Fibroblast of the conjunctiva (primary cell): ENCODE measurements at regions not wholly inside any gene's neighbourhood (a gene's known extent, or its start where the extent isn't known, plus 50 kb on each side); places are given as distances from the start of the nearest gene placed in this dataset.

ENCODE experiments used
- DNase-seq: peaks from one replicate; pipeline ENCODE4 v3.0.0-alpha.2; 2010; ENCODE audit warnings: low read depth

DNA sequence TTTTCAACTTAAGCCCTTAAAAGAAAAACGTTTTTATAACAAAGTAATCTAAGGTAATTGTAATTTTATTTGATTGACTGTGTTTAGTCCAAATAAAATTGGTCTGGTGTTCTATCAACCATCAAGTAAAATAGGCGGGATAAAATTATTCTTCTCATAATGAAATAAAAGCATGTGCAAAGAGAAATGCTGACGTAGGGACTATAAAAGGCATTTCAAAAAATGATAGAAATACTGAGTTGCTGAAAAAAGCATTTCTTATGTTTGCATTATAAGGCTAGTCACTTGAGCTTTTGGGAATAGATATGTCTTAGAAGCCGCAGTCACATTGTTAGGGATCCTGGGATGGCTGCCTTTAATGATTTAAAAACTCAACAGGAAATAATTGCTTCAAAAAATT, 608.0 kb upstream of the JAG1 start:
- DNase-seq: no peak

DNA sequence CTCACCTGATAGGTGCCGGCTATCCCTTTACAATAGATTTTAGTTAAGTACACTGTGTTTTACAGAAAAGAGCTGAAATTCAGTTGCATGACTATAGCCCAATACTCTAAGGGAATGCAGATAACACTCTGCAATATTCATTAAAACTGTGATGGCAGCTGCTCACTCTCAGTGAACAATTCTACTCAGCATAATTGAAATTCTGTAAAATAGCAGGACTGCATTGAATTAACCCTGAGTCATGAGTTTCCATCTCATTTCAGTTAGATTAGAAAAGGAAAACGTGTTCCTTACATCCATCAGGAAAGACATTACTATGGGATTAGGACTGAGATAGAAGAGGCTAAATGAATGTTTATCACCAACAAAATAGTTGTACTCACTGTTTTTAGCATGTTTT, 613.3 kb upstream of the JAG1 start:
- DNase-seq: no peak

DNA sequence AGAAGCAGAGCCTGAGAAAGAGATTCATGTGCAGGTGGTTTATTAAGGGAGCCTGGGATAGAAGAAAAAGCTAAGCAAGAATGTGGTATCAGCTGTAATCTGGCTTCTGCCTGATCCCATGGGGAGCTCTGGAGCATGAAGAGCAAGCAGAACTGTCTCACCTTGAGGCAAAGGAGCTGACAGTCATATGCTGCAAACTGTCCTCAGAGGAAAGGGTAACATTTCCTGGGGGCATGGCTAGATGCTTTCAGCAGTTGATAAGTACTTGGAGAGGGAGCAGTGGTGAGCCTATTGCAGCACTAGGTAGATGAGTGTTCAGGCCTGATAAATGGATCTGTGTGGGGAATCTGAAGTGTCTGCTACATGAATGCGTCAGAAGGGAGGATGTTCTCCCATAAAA, 621.5 kb upstream of the BTBD3 start:
- DNase-seq: no peak

DNA sequence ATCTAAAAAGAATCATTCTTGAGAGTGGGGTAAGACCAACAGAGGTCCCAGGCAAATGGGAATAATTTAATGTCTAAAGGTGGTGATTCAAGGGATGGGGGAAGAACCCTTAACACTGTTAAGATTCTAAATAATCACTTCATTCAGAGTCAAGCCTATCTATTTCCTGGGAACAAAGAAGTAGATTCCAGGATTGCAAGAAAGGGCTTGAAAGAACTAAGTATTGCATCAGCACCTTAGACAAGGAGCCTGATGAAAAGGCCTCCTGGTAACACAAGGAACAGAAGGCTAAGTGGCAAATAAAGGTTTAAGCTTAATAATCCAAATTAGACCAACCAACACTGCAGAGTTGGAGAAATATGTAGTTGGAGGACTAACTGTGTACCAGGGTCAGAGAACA, 620.7 kb upstream of the BTBD3 start:
- no peak for DNase-seq

DNA sequence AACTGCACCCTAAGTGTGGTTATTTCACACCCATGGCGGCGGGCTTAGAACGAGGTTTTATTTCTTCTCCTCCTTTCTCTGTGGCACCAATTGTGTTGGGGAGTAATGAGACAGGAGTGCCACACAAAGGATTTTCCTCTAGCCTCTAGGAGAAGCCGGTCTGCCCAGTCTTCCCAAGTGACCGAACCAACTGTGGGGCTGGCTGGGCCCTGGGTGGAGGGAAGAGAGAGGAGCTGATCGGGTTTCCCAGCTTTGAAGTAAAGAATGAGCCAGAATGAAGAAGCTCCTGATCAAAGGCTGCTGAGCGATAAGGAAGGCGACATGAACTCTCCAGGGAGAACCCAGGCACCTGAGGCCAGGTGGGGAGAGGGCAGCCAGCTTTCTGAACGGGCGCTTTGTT, 616.0 kb upstream of the BTBD3 start:
- no peak for DNase-seq

DNA sequence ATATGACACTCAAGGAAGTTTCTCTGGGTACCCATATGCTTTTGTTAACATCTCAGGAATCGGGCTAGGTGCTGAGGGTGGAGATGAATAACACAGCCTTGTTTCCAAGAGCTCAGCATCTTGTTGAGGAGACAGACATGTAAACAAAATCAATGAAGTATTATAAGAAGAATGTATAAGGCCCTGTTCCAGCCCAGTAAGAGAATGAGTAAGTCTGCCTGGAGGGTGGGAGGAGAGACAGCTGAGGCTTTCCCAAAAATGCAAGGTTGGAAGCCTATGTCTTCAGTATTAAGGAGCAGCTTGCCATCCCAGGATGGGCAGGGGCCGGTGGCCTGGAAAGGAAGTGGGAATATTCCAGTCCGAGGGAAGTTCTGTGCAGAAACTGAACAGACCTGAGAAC, 615.3 kb upstream of the BTBD3 start:
- no peak for DNase-seq

DNA sequence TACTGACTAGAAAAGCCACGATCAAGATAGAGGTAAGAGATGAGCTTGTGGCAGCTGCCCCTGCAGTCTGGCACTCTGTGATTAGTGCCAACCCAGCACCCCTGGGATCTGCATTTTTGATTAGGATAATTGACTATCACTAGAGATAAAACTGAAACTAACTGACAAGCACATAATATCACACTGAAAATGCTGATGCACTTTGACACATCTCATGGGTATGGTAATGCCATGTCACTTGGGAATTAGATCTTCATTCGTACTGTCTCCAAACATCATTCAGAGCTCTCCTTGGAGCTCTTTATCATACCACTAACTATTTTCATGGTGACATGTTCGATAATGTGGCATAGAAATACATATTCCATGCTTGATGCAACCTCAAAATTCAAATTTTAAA, 612.9 kb upstream of the BTBD3 start:
- no peak for DNase-seq

DNA sequence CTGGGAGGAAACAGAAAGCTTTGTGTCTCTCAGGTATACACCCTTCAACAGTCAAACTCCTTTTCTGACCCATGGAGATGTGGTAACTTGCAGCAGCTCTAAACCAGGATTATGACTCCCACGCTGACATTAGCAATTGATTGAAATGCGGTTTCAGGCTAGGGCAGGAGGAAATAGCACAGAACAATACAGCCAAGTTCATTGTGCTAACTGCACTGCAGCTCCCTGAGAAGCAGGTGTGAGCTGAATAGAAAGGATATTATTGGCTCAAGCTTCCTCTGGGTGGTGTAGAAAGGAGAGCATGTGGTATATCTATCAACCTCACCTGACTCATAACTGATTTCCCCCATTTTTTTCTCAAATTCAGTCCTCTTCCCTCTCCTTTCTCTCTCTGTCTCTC, 612.3 kb upstream of the BTBD3 start:
- no peak for DNase-seq

DNA sequence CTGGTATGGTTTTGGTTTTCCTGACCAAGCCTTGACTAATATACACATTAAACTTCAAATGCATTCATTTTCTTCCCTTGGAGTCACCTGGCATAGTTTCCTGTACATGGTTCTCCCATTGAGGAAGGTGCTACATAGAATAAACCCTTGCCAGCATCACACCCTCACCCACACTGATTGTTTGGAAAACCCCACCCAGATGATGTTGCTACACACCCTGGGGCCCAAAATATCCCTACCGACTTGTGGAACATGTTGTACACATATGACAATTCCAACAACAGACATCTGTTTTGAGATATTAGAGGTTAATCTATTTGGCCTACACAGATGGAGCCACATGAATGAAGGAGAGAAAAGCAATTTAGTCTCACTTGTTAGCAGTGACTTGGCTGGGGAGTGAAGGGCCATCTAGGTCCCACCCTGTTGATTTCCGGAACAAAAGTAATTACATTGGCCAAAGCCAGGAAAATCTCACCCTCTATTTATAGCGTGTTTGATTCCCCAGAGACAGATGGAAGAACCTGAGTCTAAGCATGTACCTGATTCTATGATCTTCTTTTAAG, 606.0 kb upstream of the BTBD3 start:
- DNase-seq: no peak

DNA sequence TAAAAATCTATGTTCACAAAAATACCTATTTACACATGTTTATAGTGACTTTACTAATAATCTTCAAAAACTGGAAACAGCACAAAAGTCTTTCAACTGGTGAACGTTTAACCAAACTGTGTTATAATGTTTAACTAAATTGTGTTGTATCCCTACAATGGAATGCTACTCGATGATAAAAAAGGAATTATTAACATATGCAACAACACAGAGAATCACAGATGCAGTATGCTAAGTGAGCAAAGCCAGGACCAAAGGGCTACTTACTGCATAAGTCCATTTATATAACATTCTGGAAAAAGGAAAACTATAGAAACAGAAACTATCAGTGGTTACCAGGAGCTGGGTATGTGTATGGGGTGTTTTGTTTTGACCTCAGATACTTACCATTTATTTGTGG, 602.2 kb upstream of the BTBD3 start:
- DNase-seq: no peak

DNA sequence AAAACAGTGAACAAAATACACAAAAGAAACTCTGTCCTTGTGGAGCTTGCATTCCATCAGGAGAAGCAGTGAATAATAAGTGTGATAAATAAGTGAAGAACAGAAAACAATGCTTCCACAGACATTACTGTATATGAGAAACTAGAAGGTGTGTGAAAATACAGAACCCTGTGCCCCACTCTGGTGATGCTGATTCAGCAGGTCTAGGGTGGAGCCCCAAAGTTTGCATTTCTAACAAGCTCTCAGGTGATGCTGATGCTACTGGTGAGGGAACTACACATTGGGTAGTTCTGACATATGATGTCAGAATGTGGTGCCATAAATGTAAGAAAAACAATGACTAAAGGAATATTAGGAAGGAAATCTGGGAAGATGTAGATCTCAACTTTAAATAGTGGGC, 601.4 kb upstream of the BTBD3 start:
- DNase-seq: no peak

DNA sequence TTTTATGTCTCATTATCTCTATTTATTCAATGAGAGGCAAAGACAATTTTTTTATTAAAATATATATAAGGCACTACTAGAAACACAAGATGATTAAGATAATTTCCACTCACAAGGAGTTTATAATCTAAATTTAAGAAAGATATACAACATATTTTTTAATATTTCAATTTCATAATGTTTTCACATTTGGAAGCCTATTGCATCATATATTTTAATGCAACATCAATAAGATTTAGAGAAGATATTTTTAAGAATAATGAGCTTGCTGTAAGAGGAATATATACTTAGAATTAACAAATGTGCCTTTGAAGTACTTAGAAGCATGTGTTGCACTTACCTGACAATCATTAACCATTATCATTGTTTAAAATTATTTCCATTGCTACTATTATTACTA, 597.7 kb upstream of the BTBD3 start:
- no peak for DNase-seq

DNA sequence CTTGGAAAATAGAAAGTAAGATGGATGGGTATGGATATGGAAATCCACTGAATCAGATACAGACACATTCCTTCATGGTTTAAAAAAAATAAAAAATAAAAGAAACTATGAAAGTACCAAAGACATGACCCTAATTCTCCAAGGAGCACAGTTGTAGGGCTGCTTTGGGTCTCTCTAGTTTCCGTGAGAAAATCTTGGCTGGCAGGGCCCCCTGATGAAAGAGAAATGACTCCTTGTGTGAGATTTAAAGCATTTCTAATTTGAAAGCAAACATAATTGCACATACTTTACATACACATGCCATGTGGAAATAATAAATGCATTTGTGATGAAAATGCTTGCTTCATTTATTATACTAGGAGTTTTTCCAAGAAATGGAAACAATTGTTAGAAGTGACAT, 593.9 kb upstream of the BTBD3 start:
- no peak for DNase-seq

DNA sequence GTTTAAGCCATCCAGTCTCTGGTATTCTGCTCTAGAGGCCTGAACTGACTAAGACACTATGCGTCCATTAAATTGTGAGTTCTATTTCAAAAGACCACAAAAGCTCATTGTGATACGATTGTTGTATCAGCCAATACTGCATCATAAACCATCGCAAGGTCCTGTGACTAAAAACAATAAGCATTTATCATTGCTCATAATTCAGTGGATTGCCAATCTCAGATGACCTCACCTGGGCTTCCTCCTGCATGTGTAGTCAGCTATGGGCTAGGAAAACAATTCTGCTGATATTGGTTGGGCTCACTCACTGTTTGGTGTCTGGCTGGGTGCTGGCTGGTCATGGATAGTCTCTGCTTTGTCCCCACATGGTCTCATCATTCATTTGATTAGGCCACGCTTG, 592.7 kb upstream of the BTBD3 start:
- DNase-seq: no peak

DNA sequence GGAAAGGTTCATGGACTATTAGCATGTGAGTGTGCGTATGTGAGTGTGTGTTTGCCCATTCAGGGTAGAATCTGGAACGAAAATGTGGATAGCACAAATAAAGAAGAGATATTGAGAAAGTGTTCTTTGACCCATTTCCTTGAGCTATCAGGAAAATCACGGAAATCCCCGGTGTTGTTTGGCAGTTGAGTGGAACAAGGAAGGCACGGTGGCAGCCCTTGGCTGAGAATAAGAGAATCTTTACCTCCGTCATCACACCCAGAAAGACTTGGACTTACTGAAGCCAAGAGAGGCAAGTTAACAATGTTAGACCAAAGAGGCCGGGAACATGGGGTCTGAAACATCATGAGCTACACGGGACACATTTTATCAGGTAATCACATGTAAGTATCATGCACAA, 588.9 kb upstream of the BTBD3 start:
- DNase-seq: no peak

DNA sequence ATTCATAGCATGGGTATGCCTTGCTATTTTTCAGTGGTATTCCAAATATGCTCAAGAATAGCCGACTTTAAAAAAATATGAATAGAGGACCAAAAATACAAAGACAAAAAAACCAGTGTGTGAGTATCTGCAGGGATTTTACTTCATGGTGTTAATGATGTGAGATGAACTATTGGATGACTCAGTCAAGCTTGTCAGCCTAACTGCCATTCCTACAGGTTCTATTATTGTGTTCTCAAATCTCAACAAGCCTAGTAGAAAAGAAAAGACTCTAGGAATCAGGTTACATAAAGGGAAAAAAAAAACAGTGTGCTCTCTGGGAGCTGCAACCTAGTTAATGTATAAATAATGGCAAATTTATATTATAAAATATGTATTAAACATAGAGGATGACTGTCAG, 588.4 kb upstream of the BTBD3 start:
- no peak for DNase-seq

DNA sequence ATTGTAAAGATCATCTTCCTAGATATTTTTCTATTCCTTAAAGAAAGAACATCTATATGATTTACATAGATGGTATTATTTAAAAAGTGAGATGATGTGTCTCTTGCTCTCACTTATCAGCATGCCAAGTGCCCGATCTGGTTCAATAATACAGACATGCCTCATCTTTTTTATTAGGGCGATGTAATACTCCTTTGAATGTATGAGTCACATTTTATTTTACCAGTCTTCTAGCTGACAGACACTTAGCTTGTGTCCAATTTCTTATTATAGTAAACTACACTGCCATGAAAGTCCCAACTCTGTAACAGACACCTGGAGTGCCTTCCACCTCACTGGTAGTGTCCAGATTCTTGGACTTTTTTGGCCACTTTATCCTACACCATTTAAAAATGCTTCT, 586.6 kb upstream of the BTBD3 start:
- DNase-seq: no peak

DNA sequence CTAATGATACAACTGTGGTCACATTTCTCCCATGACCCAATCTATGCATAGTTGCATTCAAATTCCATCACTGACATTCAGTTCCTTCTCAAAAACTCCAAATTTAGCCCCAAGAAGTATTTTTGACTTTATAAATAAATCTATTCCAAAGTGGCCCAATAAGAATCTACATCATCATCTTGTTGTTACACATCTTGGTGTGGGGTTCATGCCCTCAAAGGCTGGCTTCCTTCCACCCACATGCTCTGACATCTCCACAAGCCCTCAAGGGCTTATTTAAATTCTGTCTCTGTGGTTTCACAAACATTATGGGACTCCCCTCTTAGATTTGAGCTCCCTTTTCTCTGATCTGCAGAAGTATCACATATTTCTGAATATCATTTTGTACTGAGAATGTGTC, 585.3 kb upstream of the BTBD3 start:
- DNase-seq: no peak

DNA sequence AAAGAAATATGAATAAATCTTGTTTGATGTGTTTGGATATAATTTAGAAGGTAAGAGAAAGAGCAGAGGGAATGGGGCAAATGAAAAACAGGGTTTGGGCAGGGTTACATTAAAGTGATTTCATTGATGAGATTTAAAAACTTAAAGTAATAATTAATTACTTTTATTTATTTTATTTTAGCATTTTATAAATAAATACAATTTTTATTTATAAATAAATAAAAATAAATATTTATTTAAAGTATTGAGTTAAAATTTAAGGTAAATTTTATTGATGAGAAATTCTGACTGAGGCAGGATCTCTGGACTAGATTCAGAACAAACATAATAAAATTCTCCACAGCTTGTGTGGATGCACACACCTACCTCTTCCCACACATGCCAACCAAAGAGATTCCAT, 584.1 kb upstream of the BTBD3 start:
- no peak for DNase-seq

DNA sequence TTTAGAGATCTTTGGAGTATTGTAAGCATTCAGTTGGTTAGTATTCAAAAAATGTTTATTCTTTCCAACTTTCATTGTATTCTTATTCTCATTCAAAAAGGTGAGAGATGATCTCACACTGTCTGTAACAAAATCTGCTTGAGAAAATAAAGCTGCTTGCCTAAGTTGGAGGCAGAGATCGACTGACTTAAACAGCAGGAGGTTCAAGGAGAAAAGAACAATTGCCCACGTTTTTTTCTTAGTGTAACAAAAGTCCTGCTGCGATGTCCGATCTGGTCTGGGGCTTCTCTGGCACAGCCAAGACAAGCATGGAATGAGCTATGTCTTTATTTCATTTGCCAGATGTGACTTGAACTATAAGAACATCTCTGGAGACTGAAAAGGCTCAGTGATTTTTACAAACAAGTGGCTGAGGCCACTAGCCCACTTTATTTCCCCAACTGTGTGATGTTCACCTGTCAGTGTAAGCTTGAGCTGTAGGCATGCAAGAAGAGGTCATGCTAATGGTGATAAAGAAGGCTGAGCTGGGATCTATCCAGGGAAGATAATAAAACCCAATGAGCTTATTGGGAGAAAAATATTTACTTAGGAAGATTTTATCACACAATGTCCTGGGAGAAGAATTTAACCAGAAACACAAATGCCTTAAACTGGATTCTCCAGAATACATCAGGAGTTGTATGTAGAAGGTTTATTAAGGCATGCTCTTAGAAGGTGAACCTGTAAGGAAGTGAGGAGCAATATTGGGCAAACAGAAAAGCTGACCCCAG, 580.1 kb upstream of the BTBD3 start:
- no peak for DNase-seq

DNA sequence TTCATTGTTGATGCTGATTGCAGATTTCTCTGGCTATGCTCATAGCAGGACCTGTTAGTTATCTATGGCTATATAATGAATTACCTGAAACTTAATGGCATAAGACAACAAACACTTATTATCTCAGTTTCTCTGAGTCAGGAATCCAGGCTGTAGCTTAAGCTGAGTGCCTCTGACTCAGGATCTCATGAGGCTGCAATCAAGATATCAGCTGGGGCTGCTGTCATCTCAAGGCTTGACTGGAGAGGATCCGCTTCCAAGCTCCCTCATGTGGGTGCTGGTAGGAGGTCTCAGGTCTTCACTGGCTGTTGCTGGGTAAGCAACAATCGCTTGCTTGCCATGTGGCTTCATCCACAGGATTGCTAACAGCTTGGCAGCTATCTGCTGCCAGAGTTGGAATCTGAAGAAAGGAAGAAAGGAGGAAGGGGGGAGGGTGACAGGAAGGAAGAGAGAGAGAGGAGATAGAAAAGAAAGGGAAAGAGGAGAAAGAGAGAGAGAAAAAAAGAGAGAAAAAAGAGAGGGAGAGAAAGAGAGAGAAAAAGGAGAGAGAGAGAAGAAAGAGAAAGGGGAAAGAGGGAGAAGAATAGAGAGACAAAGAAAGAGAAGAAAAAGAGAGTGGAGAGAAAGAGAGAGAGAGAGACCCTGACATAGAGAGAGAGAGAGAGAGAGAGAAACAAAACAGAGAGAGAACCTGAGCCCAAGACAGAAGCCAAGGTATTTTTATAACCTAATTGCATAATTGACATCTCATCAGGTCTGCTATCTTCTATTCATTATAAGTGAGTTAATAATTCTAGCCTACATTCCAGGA, 579.0 kb upstream of the BTBD3 start:
- DNase-seq: no peak

DNA sequence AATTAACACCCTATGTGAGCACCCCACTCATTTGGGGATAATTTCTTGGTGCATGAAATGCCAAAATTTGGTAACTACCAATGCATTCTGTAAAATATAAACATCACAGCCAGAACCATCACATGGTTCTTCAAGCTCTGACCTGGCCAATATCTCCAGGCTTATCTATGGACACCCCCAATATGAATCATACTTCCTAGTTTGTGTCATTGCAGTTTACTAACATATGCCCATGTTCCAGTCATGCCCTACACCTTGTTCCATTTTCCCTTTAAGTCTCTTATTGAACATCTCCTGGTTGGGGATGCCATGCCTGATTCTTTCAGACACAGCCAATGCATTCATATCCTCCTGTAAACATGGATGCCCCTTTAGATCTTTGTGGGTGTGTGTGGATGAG, 572.8 kb upstream of the BTBD3 start:
- DNase-seq: no peak

DNA sequence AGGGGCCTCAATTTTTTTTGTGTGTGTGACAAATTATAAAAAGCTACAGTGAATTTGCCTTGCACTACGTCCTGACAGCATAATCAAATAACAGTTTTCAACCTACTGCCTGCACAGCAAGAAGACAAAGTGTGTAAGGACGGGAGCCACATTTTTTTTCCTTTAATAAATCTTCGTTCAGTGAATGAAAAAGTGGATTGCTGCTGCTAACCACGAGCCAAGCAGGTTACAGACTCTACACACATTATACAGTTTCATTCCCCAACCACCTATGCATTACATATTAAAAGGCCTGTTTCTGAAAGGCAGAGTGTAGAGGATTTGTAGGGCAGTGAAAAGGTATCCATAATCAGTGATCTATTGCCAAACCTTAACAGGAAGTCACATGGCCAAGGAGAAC, 570.0 kb upstream of the BTBD3 start:
- no peak for DNase-seq
